OCI-LY3 (cell line): ENCODE measurements at regions not wholly inside any gene's neighbourhood (a gene's known extent, or its start where the extent isn't known, plus 50 kb on each side); places are given as distances from the start of the nearest gene placed in this dataset.

Experiments
- CTCF ChIP-seq: fragments of 200-600, 300-600 bp; sonication (generic); IDR thresholded peaks from 2 replicates; pipeline ENCODE4 v1.5.1; 2014; ENCODE audit warnings: antibody characterized with exemption, low read length, low read depth
- EZH2phosphoT487 ChIP-seq: fragments of 200-600 bp; shearing (Covaris generic); IDR thresholded peaks from 2 replicates; pipeline ENCODE4 v1.6.1; 2018; ENCODE audit warnings: antibody characterized with exemption, mixed run types, low read depth

GRCh38 chr9:105912157-105912862, 218.0 kb downstream of the TMEM38B start:
- TF ChIP-seq CTCF (no peak), EZH2phosphoT487 (no peak)
